ENCODE measurements at regions not wholly inside any gene's neighbourhood (a gene's known extent, or its start where the extent isn't known, plus 50 kb on each side); places are given as distances from the start of the nearest gene placed in this dataset.

GRCh38 chr11:104666624-104667023, 231.6 kb downstream of the CASP12 start (continued):
- no peak for TF ChIP-seq JARID2 (CRISPR knock-in tag; IDR thresholded peaks at IDR 0.05; ENCODE audit: insufficient replicate concordance)
- TF ChIP-seq ZNF891 (CRISPR knock-in tag; IDR thresholded peaks at IDR 0.05), result no peak
- no peak for TF ChIP-seq ZNF337 (CRISPR knock-in tag; IDR thresholded peaks at IDR 0.05; ENCODE audit: borderline replicate concordance, low read depth)

DNA sequence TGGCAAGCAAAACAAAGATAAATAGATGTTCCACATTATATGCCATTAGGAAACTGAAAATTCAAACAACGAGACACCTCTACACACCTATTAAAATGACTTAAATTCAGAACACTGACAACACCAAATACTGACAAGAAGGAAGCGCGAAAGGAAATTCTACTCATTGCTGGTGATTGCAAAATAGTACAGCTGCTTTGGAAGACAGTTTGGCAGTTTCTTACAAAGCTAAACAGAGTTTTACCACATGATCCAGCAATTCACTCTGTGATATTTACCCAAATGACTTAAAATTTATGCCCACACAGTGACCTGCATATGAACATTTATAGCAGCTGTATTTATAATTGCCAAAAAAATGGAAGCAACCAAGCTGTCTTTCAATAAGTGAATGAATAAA, 232.6 kb downstream of the CASP12 start:
- H3K27ac ChIP-seq (ENCODE audit: extremely low read length, insufficient read depth, low read length), result no peak overlapping the region
- CTCF ChIA-PET (ENCODE audit: low intra/inter-chr PET ratio, low total read pairs), result no interaction called here
- H3K4me3 ChIP-seq (replicated peaks in 1 of 3; ENCODE audit: insufficient read depth in 1 of 3, low read depth in 2 of 3, low read length in 3 of 3), result no peak overlapping the region
- H2AFZ ChIP-seq (ENCODE audit: low read length), result no peak overlapping the region
- BruUV-seq (replicated peaks), result no TSS peak
- H3K9me3 ChIP-seq (ENCODE audit: low read length), result no peaks in the 10 kb centered on the region
- H3K27me3 ChIP-seq (ENCODE audit: control insufficient read depth in 1 of 2, insufficient read depth in 2 of 2, low read length in 2 of 2), result no peaks in the 10 kb centered on the region
- no peak overlapping the region for H3K9ac ChIP-seq (ENCODE audit: insufficient read depth, low read depth, low read length)
- DNase-seq (ENCODE audit: low spot score) (no peak), FAIRE-seq (no peak), ATAC-seq (no peak)
- intact Hi-C loops (cut with micrococcal nuclease; ENCODE audit: unreplicated experiment), result no loop called here
- H4K20me1 ChIP-seq (ENCODE audit: insufficient read depth, low read length), result no peaks in the 10 kb centered on the region
- no peaks in the 10 kb centered on the region for H3K79me2 ChIP-seq (ENCODE audit: insufficient read depth, low read length)
- POLR2A ChIA-PET, result no interaction called here
- WGBS (ENCODE audit: low lambda C conversion rate), result 3% methylated on average over 3 of the region's 3 CpGs
- in situ Hi-C loops (cut with HindIII; ENCODE audit: extremely low pct_ligation_motif_present, low pct_unique_long_range_greater_than_20kb), result no loop called here
- no peaks in the 10 kb centered on the region for H3K36me3 ChIP-seq (replicated peaks in 1 of 2; ENCODE audit: control insufficient read depth in 1 of 2, insufficient read depth in 2 of 2, low read length in 2 of 2)
- no peaks in the 10 kb centered on the region for H3K4me1 ChIP-seq (ENCODE audit: insufficient read depth, low read length)
- no peak overlapping the region for H3K4me2 ChIP-seq (ENCODE audit: low read depth, low read length)
- TF ChIP-seq TOE1 (CRISPR knock-in tag; IDR thresholded peaks at IDR 0.05) (no peak), GLMP (CRISPR knock-in tag; IDR thresholded peaks at IDR 0.05; ENCODE audit: borderline replicate concordance) (no peak), HBP1 (CRISPR knock-in tag; IDR thresholded peaks at IDR 0.05; ENCODE audit: low read depth) (no peak), ATF7 (IDR thresholded peaks at IDR 0.05) (no peak), ATF7 (CRISPR knock-in tag; IDR thresholded peaks at IDR 0.05) (no peak), ZBTB33 (CRISPR knock-in tag; IDR thresholded peaks at IDR 0.05) (no peak), ZNF205 (CRISPR knock-in tag; IDR thresholded peaks at IDR 0.05) (no peak), RFX3 (CRISPR knock-in tag; IDR thresholded peaks at IDR 0.05) (no peak), GMEB1 (CRISPR knock-in tag; IDR thresholded peaks at IDR 0.05; ENCODE audit: borderline replicate concordance) (no peak), MEIS1 (CRISPR knock-in tag; IDR thresholded peaks at IDR 0.05; ENCODE audit: borderline replicate concordance) (no peak), ELF1 (CRISPR knock-in tag; IDR thresholded peaks at IDR 0.05) (no peak)
- TF ChIP-seq, protein P1, sequence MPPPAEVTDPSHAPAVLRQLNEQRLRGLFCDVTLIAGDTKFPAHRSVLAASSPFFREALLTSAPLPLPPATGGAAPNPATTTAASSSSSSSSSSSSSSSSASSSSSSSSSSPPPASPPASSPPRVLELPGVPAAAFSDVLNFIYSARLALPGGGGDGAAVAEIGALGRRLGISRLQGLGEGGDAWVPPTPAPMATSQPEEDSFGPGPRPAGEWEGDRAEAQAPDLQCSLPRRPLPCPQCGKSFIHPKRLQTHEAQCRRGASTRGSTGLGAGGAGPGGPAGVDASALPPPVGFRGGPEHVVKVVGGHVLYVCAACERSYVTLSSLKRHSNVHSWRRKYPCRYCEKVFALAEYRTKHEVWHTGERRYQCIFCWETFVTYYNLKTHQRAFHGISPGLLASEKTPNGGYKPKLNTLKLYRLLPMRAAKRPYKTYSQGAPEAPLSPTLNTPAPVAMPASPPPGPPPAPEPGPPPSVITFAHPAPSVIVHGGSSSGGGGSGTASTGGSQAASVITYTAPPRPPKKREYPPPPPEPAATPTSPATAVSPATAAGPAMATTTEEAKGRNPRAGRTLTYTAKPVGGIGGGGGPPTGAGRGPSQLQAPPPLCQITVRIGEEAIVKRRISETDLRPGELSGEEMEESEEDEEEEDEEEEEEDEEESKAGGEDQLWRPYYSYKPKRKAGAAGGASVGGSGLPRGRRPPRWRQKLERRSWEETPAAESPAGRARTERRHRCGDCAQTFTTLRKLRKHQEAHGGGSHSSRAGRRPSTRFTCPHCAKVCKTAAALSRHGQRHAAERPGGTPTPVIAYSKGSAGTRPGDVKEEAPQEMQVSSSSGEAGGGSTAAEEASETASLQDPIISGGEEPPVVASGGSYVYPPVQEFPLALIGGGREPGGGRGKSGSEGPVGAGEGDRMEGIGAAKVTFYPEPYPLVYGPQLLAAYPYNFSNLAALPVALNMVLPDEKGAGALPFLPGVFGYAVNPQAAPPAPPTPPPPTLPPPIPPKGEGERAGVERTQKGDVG (CRISPR knock-in tag; IDR thresholded peaks at IDR 0.05; ENCODE audit: borderline replicate concordance), result no peak
